NOMO-1 treated with DMSO at 0.1 percent for 48 hours (cell line): ENCODE measurements at regions not wholly inside any gene's neighbourhood (a gene's known extent, or its start where the extent isn't known, plus 50 kb on each side); places are given as distances from the start of the nearest gene placed in this dataset.
"Not testable (repeated sequence)": the region's sequence is repeated elsewhere in the genome, so short reads cannot be mapped to it uniquely, and the experiment has no call there.

Source experiments
- DNase-seq: peaks from one replicate; lab custom pipeline; 2025; ENCODE audit not compliant: unreplicated experiment; lab: John Stamatoyannopoulos, UW

GRCh38 chr18:76610933-76611749, 116.1 kb upstream of the ZNF516 start:
- no peak for DNase-seq

GRCh38 chr18:76610012-76610411, 115.0 kb upstream of the ZNF516 start:
- no peak for DNase-seq

- DNase-seq: no peak
Observed at GRCh38 chr18:76605341-76605929, 110.4 kb upstream of the ZNF516 start.

- DNase-seq: no peak
Observed at GRCh38 chr18:76604935-76605240, 109.8 kb upstream of the ZNF516 start.

- DNase-seq: no peak
Observed at GRCh38 chr18:76604108-76604934, 109.3 kb upstream of the ZNF516 start.

- DNase-seq: no peak
Observed at GRCh38 chr18:76602191-76602590, 107.1 kb upstream of the ZNF516 start.

GRCh38 chr18:76600076-76600475, 105.0 kb upstream of the ZNF516 start:
- not testable (repeated sequence) for DNase-seq

- DNase-seq: no peak
Observed at GRCh38 chr18:76594966-76595365, 99.9 kb upstream of the ZNF516 start.

GRCh38 chr18:76593843-76594242, 98.8 kb upstream of the ZNF516 start:
- DNase-seq: no peak

GRCh38 chr18:76592981-76593381, 97.9 kb upstream of the ZNF516 start:
- DNase-seq: no peak

GRCh38 chr18:76592096-76592495, 97.1 kb upstream of the ZNF516 start:
- no peak for DNase-seq

- no peak for DNase-seq
Observed at GRCh38 chr18:76589866-76590265, 94.8 kb upstream of the ZNF516 start.

- DNase-seq: peak; percentile 78
Observed at GRCh38 chr18:76589316-76589715, 94.3 kb upstream of the ZNF516 start.

- DNase-seq: peak; percentile 42
Observed at GRCh38 chr18:76588601-76589226, 93.7 kb upstream of the ZNF516 start.

GRCh38 chr18:76587879-76588271, 92.8 kb upstream of the ZNF516 start:
- DNase-seq: peak; percentile 21

- DNase-seq: no peak
Observed at GRCh38 chr18:76587147-76587878, 92.3 kb upstream of the ZNF516 start.

GRCh38 chr18:76584414-76585310, 89.6 kb upstream of the ZNF516 start:
- no peak for DNase-seq

GRCh38 chr18:76581261-76581660, 86.2 kb upstream of the ZNF516 start:
- DNase-seq: no peak

GRCh38 chr18:76580288-76580962, 85.4 kb upstream of the ZNF516 start:
- DNase-seq: no peak
